Suprapubic skin (tissue), 4 donors: ENCODE measurements at regions not wholly inside any gene's neighbourhood (a gene's known extent, or its start where the extent isn't known, plus 50 kb on each side); places are given as distances from the start of the nearest gene placed in this dataset.
"Not testable (repeated sequence)": the region's sequence is repeated elsewhere in the genome, so short reads cannot be mapped to it uniquely, and the experiment has no call there.

Experiments used
- DNase-seq, 2 donors: peaks; one replicate each; pipeline ENCODE4 v3.0.0-alpha.2; 2019; ENCODE audit warnings: low spot score in 2 of 2
- H3K27ac ChIP-seq: fragments of 200-600 bp; sonication (generic); one replicate; pipeline ENCODE4 v1.5.1; 2019
- H3K27me3 ChIP-seq: fragments of 200-600 bp; sonication (generic); one replicate; pipeline ENCODE4 v1.5.1; 2019
- H3K36me3 ChIP-seq: fragments of 200-600 bp; sonication (generic); one replicate; pipeline ENCODE4 v1.5.1; 2019
- H3K4me1 ChIP-seq: fragments of 200-600 bp; sonication (generic); one replicate; pipeline ENCODE4 v1.5.1; 2019
- H3K4me3 ChIP-seq: fragments of 200-600 bp; sonication (generic); one replicate; pipeline ENCODE4 v1.5.1; 2019; ENCODE audit warnings: mild to moderate bottlenecking
- H3K9me3 ChIP-seq: fragments of 200-600 bp; sonication (generic); one replicate; pipeline ENCODE4 v1.5.1; 2019
- EP300 ChIP-seq: sonication (generic); formaldehyde crosslinking; IDR thresholded peaks from one replicate; pipeline ENCODE4 v1.6.1; 2017; ENCODE audit warnings: antibody characterized with exemption
- POLR2A ChIP-seq, 2 donors: fragments of 450-650 bp; IDR thresholded peaks; one replicate each; pipeline ENCODE4 v1.6.1; 2017; ENCODE audit warnings: antibody characterized with exemption in 2 of 2, mild to moderate bottlenecking in 2 of 2, moderate library complexity in 2 of 2
- POLR2AphosphoS5 ChIP-seq, 3 donors: sonication (generic); formaldehyde crosslinking; IDR thresholded peaks; one replicate each; pipeline ENCODE4 v1.6.1; 2017; ENCODE audit warnings: antibody characterized with exemption in 3 of 3
- WGBS: methylation state at CpG from one replicate; pipeline ENCODE4 v1.1.5; 2018; 5-methylcytosine and 5-hydroxymethylcytosine counted together
- TF ChIP-seq, protein P1 (sequence below), 2 donors: fragments of 200-600 bp in 1 of 2; fragments of 450-650 bp in 1 of 2; sonication (generic) in 1 of 2; IDR thresholded peaks; one replicate each; pipeline ENCODE4 v1.5.1; 2016 to 2019; ENCODE audit warnings: antibody characterized with exemption in 2 of 2, mild to moderate bottlenecking in 1 of 2, moderate library complexity in 1 of 2

DNA sequence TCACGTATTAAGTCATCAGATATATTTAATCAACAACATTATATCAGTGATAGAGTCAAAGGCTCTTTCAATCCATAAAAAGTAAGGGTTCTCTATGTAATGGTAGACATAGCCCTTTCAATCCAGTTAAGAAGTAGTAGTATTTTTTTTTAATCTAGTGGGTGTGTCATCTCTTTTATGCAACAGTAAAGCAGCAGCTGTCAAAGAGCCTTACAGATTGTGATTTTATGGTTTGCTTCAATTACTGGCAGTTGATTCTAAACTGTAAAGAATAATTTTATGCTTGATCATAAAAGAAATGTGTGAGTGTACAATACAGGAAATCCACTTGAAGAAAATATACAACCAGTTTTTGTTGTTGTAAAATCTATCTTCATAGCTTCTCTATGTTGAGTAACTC, 902.6 kb upstream of the MBL2 start:
- H3K27me3 ChIP-seq: no peaks in the 10 kb centered on the region
- no peaks in the 10 kb centered on the region for H3K9me3 ChIP-seq
- WGBS: 42% methylated on average over 1 of the region's 1 CpG

DNA sequence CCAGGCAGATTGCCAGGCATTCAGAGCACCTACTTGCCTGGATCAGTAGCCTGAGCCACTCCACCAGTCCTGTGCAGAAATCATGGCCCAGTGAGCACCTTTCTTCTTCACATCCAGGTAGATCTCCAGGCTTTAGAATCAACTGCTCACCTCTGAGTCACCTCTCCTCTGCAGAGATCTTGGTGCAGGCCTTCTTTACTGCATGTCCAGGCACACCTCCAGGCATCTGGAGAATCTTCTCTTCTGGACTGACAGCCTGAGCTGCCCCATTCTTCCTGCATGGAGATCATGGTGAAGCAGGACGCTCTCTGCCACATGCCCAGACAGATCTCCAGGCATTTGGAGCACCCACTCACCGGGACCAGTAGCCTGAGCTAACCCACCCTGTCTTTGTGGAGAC, 894.5 kb upstream of the MBL2 start:
- Histone ChIP-seq H3K4me1 (no peaks in the 10 kb centered on the region), H3K36me3 (no peaks in the 10 kb centered on the region), H3K9me3 (no peaks in the 10 kb centered on the region), H3K4me3 (no peak overlapping the region), H3K27ac (no peak overlapping the region), H3K27me3 (no peaks in the 10 kb centered on the region)
- 87% methylated on average over 2 of the region's 2 CpGs for WGBS
- no peak for TF ChIP-seq POLR2A (IDR thresholded peaks at IDR 0.05)
- no peak for DNase-seq

More for the DNA sequence above, 902.6 kb upstream of the MBL2 start:
- Histone ChIP-seq H3K36me3 (no peaks in the 10 kb centered on the region), H3K4me1 (no peaks in the 10 kb centered on the region), H3K27ac (no peak overlapping the region), H3K4me3 (no peak overlapping the region)
- TF ChIP-seq POLR2A (IDR thresholded peaks at IDR 0.05): no peak
- TF ChIP-seq POLR2AphosphoS5 (IDR thresholded peaks at IDR 0.05): no peak
- TF ChIP-seq, protein P1, sequence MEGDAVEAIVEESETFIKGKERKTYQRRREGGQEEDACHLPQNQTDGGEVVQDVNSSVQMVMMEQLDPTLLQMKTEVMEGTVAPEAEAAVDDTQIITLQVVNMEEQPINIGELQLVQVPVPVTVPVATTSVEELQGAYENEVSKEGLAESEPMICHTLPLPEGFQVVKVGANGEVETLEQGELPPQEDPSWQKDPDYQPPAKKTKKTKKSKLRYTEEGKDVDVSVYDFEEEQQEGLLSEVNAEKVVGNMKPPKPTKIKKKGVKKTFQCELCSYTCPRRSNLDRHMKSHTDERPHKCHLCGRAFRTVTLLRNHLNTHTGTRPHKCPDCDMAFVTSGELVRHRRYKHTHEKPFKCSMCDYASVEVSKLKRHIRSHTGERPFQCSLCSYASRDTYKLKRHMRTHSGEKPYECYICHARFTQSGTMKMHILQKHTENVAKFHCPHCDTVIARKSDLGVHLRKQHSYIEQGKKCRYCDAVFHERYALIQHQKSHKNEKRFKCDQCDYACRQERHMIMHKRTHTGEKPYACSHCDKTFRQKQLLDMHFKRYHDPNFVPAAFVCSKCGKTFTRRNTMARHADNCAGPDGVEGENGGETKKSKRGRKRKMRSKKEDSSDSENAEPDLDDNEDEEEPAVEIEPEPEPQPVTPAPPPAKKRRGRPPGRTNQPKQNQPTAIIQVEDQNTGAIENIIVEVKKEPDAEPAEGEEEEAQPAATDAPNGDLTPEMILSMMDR (IDR thresholded peaks at IDR 0.05): no peak
- TF ChIP-seq EP300: no peak
- no peak for DNase-seq

DNA sequence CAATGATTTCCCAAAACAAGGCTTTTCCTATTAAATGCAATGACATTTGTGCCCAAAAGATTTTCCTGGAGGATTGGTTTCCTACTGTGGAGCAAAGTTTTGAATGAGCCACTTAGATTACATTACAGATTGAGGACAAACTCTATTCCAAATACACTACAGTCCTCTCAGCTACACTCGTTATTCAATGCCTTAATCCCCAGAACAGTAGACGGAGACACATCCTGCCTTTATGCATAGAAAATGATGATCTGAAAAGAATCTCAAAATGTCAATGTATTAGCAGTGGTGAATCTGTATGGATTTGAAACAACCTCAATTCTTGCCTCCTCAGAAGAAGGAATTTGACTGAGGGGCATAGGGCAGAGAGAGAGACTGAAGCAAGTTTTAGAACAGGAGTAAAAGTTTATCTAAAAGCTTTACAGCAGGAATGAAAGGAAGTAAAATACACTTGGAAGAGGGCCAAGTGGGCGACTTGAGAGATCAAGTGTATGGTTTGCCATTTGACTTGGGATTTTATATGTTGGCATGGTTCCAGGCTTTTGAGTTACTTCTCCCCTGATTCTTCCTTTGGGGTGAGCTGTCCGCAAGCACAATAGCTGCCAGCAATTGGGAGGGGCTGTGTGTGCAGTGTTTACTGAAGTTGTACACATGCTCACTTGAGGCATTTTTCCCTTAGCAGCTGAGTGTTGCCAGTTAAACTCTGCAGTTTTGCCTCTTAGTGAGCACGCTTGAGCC, 891.9 kb upstream of the MBL2 start:
- Histone ChIP-seq H3K4me3 (no peak overlapping the region), H3K27ac (no peak overlapping the region), H3K27me3 (no peaks in the 10 kb centered on the region), H3K9me3 (no peaks in the 10 kb centered on the region), H3K36me3 (no peaks in the 10 kb centered on the region), H3K4me1 (no peaks in the 10 kb centered on the region)
- 17% methylated on average over 5 of the region's 5 CpGs for WGBS
- DNase-seq: no peak
- TF ChIP-seq POLR2A (IDR thresholded peaks at IDR 0.05) (no peak), POLR2AphosphoS5 (IDR thresholded peaks at IDR 0.05) (no peak), EP300 (no peak)
- TF ChIP-seq, protein P1 (IDR thresholded peaks at IDR 0.05): no peak

DNA sequence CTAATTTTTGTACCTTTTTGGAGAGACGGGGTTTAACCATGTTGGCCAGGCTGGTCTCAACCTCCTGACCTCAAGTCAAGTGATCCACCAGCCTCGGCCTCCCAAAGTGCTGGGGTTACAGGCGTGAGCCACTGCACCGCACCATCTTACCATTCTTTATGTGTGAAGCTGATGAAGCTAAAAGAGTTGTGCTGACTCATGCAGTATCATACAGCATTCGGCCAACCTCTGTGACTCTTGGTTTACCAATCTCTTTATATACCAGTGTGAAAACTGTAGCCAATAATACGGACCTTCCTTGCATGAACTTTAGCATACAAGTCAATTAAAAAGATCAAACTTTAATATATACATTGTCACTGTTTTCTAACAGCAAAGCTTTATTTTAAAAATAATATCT, 878.2 kb upstream of the MBL2 start:
- Histone ChIP-seq H3K9me3 (no peaks in the 10 kb centered on the region), H3K27me3 (no peaks in the 10 kb centered on the region), H3K27ac (no peak overlapping the region), H3K4me1 (no peaks in the 10 kb centered on the region), H3K4me3 (no peak overlapping the region), H3K36me3 (no peaks in the 10 kb centered on the region)
- WGBS: 95% methylated on average over 6 of the region's 6 CpGs
- no peak for TF ChIP-seq POLR2A (IDR thresholded peaks at IDR 0.05)
- TF ChIP-seq EP300: no peak
- TF ChIP-seq, protein P1 (IDR thresholded peaks at IDR 0.05): no peak
- TF ChIP-seq POLR2AphosphoS5 (IDR thresholded peaks at IDR 0.05): no peak
- no peak for DNase-seq

DNA sequence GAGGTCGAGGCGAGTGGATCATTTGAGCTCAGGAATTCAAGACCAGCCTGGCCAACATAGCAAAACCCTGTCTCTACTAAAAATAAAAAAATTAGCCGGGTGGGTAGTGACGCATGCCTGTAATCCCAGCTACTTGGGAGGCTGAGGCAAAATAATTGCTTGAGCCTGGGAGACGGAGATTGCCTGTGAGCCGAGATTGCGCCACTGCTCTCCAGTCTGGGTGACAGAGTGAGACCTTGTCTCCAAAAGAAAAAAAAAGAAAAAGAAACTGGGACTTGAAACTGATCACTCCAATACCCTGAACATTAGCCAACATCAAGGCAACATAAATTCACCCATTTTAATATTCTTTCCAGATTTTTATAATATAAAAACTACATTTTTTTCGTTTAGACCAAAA, 874.6 kb upstream of the MBL2 start:
- H3K27me3 ChIP-seq, H3K4me1 ChIP-seq, H3K27ac ChIP-seq, H3K4me3 ChIP-seq, DNase-seq, H3K9me3 ChIP-seq, H3K36me3 ChIP-seq: not testable (repeated sequence)
- WGBS: 50% methylated on average over 8 of the region's 8 CpGs

DNA sequence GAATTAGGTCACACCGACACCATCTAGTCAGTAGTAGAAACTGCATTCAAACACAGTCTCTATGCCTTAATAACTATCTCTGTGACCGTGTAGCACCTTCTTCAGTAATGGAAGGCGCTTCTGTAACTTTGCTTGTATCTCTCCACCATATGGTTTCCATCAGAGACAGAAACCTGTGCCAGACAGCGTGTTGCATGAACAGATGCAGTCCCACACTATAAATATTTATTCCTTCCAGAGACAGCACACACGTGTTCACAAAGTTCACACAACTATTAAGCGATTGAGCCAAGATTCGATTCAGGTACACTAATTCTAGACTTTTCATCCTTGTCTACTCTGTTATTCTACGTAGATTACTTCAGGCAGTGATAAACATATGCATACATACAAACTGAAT, 873.9 kb upstream of the MBL2 start:
- Histone ChIP-seq H3K9me3 (no peaks in the 10 kb centered on the region), H3K36me3 (no peaks in the 10 kb centered on the region), H3K27ac (no peak overlapping the region), H3K4me1 (no peaks in the 10 kb centered on the region), H3K4me3 (no peak overlapping the region), H3K27me3 (no peaks in the 10 kb centered on the region)
- 60% methylated on average over 8 of the region's 8 CpGs for WGBS
- DNase-seq: no peak
- TF ChIP-seq, protein P1 (IDR thresholded peaks at IDR 0.05): no peak
- TF ChIP-seq EP300 (no peak), POLR2A (IDR thresholded peaks at IDR 0.05) (no peak), POLR2AphosphoS5 (IDR thresholded peaks at IDR 0.05) (no peak)
